ENCODE measurements at regions not wholly inside any gene's neighbourhood (a gene's known extent, or its start where the extent isn't known, plus 50 kb on each side); places are given as distances from the start of the nearest gene placed in this dataset.

- TF ChIP-seq CTCF (IDR thresholded peaks at IDR 0.05; ENCODE audit: insufficient read depth, low read length): no peak
- TF ChIP-seq REST (IDR thresholded peaks at IDR 0.05; ENCODE audit: insufficient replicate concordance, low read depth): no peak
- TF ChIP-seq POLR2AphosphoS5 (IDR thresholded peaks at IDR 0.05; ENCODE audit: low read depth): no peak
- TF ChIP-seq SPI1 (IDR thresholded peaks at IDR 0.05; ENCODE audit: borderline replicate concordance, low read depth): no peak
- no peak for TF ChIP-seq GABPA (IDR thresholded peaks at IDR 0.05; ENCODE audit: low read depth)
Observed at GRCh38 chrX:113950081-113950678, 633.7 kb upstream of the HTR2C start.
